GM19452 (cell line): ENCODE measurements at regions not wholly inside any gene's neighbourhood (a gene's known extent, or its start where the extent isn't known, plus 50 kb on each side); places are given as distances from the start of the nearest gene placed in this dataset.

Experiments
- ATAC-seq: cut with Tn5 transposase; IDR thresholded peaks from one replicate; pipeline ENCODE4 v1.9.1; 2021; ENCODE audit not compliant: unreplicated experiment

DNA sequence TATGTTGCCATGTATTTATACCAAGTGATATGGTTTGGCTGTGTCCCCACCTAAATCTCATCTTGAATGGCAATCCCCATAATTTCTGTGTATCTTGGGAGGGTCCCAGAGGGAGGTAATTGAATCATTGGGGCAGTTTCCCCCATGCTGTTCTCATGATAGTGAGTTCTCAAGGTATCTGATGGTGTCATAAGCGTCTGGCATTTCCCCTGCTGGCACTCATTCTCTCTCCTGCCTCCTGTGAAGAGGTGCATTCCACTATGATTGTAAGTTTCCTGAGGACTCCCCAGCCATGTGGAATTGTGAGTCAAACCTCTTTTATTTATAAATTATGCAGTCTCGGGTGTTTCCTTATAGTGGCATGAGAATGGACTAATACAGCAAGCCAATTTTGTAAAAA, 140.8 kb upstream of the ADAMTSL1 start:
- ATAC-seq: no peak

GRCh38 chr9:18335825-18336224, 138.1 kb upstream of the ADAMTSL1 start:
- no peak for ATAC-seq

DNA sequence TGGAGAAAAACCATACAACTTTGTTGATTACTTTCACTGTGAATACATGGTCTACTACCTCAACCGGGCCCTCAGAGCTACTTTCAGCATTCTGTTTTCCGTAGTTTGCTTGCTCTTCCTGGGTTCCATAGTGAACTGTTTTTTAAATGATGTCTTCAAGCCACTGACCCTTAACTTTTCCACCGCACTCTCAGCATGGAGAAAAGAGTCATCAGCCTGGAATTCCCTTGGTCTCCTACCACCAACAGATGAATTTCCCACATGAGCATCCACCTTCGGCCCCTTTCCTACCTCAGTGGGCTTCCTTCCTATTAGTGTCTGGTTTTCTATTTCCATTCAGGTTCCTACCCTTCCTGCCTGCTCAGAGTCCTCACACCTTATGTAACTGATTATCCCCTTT, 135.9 kb upstream of the ADAMTSL1 start:
- ATAC-seq: no peak

DNA sequence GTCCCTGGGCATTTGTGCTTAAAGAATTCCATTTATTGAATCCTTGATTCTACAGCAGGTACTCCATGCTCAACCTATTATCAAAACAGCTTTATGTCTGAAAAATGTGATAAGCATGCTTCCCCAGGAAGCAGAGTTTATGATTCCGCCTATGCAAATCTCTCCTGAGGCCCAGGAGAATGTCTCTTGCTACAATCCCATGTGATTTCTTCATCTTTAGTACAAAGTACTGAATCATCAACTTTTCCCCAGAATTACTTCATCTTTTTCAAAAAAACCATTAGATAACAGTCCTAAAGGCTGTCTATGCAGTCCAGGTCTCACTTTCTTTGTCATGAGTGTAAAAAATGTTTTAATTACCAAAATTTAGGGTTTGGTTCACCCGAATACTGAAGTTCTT, 130.2 kb upstream of the ADAMTSL1 start:
- no peak for ATAC-seq

- no peak for ATAC-seq
Measured at GRCh38 chr9:18346745-18347144, 127.2 kb upstream of the ADAMTSL1 start.

- no peak for ATAC-seq
Measured at GRCh38 chr9:18347386-18348082, 126.4 kb upstream of the ADAMTSL1 start.

GRCh38 chr9:18348083-18348475, 125.9 kb upstream of the ADAMTSL1 start:
- ATAC-seq: no peak

DNA sequence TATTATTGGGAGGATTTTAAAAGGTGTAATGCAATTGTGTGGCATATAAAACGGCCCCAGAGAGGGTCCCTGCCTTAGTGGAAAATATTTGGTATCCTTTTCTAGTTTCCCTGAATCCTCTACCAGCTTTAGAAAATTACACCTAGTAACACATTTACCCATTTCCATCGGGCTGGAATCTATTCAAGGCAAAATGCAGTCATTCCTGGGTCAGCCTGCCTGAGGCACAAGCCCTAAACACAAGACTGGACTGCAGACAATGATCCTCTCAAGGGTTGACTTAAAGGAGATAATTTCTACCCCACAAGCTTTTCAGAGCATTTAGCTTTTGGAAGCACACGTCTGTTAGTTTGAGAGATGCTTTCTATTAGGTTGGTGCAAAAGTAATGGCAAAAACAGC, 124.4 kb upstream of the ADAMTSL1 start:
- no peak for ATAC-seq

DNA sequence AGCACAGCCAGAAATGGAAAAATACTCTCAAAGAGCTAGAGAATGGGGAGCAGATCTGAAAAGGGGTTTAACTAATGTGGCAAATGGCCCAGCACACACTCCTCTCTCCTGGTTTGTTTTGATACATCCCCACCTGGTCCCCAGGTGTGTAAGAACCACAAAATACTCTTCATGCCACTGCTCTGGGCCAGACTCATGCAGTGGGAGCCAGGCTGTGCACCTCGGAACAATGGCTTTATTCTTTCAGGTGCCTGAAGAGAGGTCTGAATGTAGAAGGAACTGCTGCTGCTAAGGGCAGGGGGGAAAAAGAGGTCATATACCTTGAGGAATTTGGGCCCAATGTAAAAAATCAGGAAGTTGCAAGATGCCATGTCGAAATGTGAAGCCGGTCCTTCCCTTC, 123.9 kb upstream of the ADAMTSL1 start:
- ATAC-seq: no peak

DNA sequence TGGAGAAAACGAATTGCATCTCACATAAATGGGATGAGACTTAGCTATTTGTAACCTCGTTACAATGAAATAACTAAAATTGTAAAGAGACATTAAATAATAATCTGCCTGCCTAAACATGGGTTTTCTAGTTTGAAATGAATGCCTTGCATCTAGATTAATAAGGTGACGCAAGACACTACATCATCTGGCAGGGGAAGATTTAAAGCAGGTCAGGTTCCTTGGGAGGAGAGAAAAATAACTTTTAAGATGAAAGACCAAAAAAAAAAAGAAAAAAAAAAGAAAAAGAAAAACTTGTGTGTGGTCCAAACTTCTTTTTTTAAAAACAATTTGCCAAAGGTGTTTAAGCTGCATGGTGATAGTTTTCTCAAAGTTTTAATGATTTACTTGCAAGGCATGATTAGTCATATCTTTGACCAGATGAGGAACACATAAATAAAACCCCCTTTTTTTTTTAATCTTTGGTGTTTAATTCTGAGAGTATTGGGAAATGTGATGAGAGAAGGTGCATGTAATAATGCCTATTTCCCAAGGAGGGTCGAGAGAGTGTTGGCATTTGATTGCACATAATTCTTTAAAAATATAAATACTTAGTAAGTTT, 122.9 kb upstream of the ADAMTSL1 start:
- no peak for ATAC-seq

- no peak for ATAC-seq
Measured at GRCh38 chr9:18352711-18353110, 121.2 kb upstream of the ADAMTSL1 start.

GRCh38 chr9:18353473-18353872, 120.5 kb upstream of the ADAMTSL1 start:
- ATAC-seq: no peak

DNA sequence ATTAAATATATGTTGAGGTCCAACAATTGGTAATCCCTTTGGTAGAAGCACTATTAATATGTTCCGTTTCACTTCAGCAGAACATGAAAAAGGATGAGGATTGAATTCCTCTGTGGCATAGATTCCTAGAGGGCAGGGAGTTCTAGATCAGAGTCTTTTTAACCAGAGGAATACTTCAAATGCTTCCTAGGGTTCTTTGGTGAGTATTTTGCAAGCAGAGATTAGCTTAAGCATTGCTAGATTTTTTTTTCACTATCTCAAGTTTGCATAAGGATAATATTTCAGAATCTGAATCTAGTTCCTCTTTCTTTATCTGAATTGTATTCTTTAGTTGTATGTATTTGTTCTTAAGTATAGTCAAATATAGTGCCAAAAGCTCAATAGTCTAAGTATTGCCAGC, 116.6 kb upstream of the ADAMTSL1 start:
- ATAC-seq: no peak

DNA sequence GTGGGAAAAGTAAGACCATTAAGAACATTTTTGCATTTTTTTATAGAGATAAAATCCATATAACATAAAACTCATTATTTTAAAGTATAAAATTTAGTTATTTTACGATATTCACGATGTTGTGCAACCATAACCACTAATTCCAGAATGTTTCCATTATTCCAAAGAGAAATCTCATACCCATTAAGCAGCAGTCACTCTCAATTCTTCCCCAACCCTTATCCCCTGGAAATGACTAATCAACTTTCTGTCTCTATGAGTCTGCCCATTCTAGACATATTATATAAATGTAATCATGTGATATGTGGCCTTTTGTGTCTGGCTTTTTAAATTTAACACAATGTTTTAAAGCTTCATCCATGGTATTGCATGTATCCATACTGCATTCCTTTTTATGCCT, 115.6 kb upstream of the ADAMTSL1 start:
- ATAC-seq: no peak

- no peak for ATAC-seq
Measured at GRCh38 chr9:18359335-18359734, 114.6 kb upstream of the ADAMTSL1 start.

- ATAC-seq: no peak
Measured at GRCh38 chr9:18360005-18360404, 113.9 kb upstream of the ADAMTSL1 start.

DNA sequence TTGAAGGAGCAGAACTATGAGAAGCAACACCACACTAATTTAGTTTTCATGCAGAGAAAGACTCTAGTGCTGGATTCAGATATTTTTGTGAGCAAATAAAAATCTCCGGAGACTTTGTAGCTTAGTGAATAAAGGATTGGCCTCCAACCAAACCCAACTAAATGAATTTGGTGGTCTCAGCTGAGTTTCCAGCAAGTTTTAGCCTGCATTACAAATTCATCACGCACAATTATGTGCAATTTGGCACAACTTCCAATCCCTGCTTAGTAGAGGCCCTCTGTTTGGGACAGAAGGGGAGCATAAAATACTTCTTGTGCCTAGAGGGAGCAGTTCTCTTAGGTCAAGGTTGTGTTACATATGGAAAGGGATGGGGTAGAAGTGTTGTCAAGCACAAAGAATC, 112.3 kb upstream of the ADAMTSL1 start:
- no peak for ATAC-seq

DNA sequence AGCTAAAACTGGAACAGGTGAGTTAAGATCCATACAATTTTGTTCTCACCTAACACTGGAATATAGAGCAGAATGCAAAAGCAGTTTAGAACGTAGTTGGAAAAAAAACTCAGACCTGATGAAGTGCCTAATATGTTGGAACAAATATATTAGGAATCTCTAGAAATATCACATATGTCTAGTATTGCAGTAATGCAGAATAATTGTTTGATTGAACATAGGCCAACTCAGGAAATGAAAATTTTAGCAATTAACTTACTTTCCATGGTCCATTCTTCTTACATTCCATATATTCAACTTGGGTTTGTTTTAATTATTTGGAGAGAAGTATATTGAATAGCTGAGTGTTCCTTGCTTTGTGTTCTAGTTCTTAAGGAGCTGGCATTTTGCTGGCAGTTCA, 111.8 kb upstream of the ADAMTSL1 start:
- no peak for ATAC-seq

- ATAC-seq: no peak
Measured at GRCh38 chr9:18362901-18363685, 110.9 kb upstream of the ADAMTSL1 start.

GRCh38 chr9:18365651-18366050, 108.3 kb upstream of the ADAMTSL1 start:
- no peak for ATAC-seq

DNA sequence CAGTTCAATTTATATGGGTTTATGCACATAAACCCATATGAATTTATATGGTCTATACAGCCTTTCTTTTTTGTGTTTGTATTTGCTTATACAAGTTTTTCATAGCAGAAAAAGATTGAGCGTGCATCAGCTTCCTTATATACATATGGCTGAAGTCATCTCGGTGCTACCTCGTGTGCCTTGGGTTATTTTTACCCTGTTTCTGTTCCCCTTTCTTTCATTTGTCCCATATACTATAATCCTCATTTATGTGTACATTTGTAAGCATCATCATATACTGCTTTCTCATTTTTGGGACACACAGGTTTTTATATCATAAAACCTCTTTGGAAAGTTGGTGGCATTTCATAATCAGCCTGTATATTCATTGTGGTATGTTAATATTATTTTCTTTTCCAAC, 107.8 kb upstream of the ADAMTSL1 start:
- ATAC-seq: no peak

GRCh38 chr9:18368206-18368605, 105.7 kb upstream of the ADAMTSL1 start:
- ATAC-seq: no peak
